NCI-H345 (cell line): ENCODE measurements at regions not wholly inside any gene's neighbourhood (a gene's known extent, or its start where the extent isn't known, plus 50 kb on each side); places are given as distances from the start of the nearest gene placed in this dataset.
"Not testable (repeated sequence)": the region's sequence is repeated elsewhere in the genome, so short reads cannot be mapped to it uniquely, and the experiment has no call there.

Experiments used
- DNase-seq: peaks from one replicate; lab custom pipeline; 2025; lab: John Stamatoyannopoulos, UW

GRCh38 chr6:160804639-160805038 lies 102.6 kb downstream of the PLG start:
- no peak for DNase-seq

DNA sequence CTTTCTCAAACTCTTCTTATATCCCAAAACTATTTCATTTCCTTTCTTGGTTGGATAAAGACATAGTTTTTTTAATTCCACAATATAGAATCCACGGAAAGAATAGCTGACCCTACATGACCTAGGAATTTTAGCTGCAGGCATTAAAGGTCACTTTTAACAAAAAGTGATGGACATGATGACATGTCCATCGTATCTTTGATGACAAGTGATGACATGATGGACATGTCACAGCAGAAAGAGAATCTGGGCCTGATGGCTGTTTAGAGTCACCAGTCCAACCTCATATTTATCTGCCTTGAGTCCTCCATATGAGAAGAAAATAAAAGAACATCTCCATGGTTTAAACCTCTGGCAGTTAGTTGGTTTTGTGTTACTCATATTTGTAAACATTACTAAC lies 106.2 kb downstream of the PLG start:
- DNase-seq, result no peak

DNA sequence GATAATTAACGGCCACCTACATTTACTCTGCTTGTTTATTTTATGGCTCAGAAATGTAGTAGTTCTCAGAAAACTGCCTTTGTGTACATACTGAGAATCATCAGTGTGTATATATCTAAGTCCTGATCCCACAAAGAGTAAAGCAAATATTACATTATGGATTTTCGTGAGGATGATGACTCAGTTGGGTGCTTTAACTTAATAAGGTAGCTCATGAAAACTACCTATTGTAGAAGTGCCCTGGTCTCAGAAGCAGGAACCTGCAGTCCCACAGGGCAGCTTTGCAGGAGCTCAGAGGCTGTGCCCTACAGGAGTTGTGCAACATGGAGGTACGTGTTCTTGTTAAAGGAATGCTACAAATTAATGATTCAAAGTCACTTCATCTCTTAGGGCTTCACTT lies 108.2 kb downstream of the PLG start:
- no peak for DNase-seq

DNA sequence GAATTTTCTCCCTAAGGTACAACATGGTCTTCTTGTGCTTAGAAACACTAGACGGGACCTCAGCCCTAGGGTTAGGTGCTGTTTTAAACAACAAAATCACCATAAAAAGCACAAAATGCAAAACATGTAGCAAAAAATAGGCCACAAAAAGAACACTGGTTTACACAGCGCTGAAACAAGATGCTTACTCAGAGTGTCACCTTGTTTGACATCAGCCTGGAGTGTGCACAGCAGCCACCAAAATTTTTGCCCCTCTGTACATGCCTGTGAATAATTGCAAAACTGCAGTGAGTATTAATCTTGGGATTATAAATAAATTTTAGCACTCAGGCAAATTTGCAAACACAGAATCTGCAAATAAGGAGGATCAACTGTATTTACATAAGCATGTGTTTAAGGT lies 110.1 kb downstream of the PLG start:
- no peak for DNase-seq

GRCh38 chr6:160818934-160819333 lies 116.9 kb downstream of the PLG start:
- no peak for DNase-seq

- not testable (repeated sequence) for DNase-seq
These were observed 118.6 kb downstream of the PLG start for GRCh38 chr6:160820661-160821060.

DNA sequence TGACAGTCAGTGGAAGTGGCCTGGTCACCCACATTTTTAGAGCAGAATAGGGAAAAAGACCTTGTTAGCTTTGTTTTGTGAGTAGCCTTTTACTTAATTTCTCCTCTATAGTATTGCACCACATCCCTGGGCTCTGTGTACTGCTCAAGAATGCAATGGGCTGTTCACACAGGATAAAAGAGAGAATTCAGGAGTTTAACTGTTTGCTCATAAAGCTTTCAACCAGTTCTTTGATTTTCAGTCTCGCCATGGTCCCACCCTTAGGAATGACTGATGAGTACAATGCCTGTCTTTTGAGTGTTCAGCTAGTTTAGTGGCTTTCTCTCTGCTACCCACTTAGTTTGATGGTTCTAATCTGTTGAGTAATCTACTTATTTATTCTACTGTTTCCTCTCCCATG lies 129.7 kb downstream of the PLG start:
- DNase-seq, result no peak

- DNase-seq, result no peak
These were observed 130.4 kb downstream of the PLG start for GRCh38 chr6:160832422-160832821.

DNA sequence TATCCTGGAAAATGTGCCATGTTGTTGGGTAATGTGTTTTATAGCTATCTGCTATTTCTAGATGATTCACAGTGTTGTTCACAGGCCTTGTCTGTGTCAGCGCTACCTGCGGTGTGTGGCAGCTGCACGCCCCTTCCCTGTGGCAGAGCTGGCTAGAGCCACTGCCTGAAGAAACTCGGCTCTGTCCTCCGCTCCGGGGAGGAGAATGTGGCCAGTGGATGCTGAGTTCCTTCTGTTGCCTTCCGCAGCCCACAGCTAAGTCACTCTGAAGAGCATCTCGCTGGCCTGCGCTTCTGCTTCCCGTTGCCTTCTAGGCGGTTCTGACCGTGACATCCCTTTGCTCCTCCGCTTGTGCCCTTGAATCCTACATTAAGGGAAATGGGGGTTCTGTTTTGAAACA lies 135.1 kb downstream of the PLG start:
- no peak for DNase-seq

DNA sequence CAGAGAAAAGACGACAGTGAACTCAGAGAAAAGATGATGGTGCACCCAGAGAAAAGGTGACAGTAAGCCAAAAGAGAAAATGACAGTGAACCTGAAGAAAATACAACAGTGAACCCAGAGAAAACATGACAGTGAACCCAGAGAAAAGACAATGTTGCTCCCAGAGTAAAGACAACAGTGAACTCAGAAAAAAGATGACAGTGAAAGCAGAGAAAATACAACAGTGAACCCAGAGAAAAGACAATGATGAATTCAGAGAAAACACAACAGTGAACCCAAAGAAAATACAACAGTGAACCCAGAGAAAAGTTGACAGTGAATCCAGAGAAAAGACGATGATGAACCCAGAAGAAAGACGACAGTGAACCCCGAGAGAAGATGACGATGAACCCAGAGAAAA lies 140.5 kb upstream of the MAP3K4 start:
- DNase-seq, result no peak

- no peak for DNase-seq
These were observed 137.6 kb upstream of the MAP3K4 start for GRCh38 chr6:160853946-160854345.

- no peak for DNase-seq
These were observed 132.7 kb upstream of the MAP3K4 start for GRCh38 chr6:160858886-160859285.

DNA sequence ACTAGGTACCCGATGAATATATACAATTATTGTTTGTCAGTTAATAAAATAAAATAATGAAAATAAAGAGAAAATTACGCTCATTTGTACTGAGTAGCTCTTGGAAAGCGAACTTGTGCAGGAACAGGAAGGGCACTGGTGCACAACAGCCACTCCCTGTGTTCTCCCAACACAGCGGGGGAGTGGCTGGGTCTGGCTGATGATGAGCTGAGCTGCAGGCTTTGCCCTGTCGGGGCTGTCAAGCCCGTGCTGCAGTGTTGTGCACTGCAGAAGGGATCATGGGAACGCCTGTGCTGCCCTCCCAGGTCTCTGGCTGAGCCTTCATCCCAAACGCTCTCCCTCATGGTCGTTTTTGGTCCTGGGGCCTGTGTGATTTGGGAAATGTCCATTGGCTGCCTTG lies 131.7 kb upstream of the MAP3K4 start:
- DNase-seq, result no peak

- no peak for DNase-seq
These were observed 129.7 kb upstream of the MAP3K4 start for GRCh38 chr6:160861824-160862223.

- DNase-seq, result no peak
These were observed 127.8 kb upstream of the MAP3K4 start for GRCh38 chr6:160863782-160864181.

DNA sequence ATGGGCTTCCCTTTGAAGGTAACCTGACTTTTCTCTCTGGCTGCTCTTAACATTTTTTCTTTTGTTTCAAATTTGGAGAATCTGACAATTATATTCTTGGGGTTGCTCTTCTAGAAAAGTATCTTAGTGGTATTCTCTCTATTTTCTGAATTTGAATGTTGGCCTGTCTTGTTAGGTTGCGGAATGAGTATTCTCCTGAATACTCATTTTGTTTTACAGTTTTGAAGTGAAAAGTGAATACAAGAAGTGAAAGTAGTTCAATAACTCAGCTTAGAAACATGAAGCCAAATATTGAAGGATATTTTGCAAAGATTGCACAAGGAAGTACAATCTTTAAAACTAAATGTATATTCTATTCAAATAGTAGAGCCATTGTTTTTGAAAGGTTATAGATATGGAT lies 120.2 kb upstream of the MAP3K4 start:
- DNase-seq, result no peak

DNA sequence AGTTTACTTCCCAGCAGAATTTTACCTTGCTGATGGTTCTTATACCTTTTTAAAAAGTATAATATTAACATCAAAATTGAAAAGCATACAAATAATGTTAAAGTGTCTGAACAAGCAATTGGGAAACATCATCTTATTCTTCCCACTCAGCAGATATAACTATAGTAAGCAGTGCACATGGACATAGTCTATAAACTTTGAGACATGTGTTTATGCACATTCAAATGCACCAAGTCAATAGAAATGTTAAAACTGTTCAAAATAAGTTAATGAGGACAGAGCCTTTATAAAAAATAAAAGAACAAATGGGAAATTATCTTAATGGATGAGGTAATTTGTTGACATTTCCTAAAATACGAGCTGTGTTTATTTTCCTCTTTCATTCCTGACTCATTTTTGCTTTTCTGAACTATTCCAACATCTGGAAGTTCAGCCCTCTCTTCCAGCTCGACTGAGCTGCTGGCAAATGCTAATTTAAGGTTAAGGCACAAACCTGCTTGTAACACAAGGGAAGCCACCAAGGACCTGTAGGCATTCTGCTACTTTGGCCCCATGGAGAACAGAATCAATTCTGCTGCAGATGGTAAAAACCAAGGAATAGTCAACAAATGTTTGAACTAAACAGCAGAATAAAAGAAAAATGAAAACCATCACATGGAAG lies 110.3 kb upstream of the MAP3K4 start:
- no peak for DNase-seq

- DNase-seq, result no peak
These were observed 109.6 kb upstream of the MAP3K4 start for GRCh38 chr6:160882006-160882405.

DNA sequence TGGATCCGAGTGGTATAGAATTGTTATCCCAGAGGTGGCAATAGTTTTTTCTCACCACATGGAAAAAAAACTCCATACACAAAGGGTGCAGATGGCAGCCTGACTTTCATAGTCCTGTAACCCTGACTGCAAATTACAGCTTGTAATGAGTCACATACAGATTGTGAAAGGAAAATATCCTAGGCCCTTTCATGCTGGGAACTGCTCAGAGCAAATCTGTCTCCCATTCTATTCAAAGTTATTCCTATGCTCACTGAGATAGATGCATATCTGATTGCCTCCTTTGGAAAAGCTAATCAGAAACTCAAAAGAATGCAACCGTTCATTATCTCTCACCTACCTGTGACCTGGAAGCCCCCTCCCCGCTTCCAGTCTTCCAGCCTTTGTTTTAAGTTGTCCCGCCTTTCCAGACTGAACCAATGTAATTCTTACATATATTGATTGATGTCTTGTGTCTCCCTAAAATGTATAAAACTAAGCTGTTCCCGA lies 108.7 kb upstream of the MAP3K4 start:
- no peak for DNase-seq

DNA sequence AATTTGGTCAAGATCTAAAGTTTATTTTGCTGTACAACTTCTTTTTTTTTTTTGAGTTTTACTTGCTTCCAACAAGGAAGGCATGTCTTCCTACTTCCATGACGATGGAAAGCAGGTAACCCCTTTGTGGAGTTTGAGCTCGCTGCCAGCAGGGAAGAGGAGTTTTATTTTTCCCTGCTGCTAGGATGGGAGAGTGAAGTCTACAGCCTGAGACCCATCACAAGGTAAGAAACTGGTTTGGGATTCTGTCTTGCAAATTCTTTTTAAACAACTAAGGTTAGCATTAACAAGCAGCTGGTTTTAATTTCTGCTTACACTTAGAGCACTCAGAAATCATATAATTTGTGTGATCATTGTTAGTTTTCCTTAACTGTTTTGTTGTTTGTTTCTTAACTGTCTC lies 108.0 kb upstream of the MAP3K4 start:
- no peak for DNase-seq

DNA sequence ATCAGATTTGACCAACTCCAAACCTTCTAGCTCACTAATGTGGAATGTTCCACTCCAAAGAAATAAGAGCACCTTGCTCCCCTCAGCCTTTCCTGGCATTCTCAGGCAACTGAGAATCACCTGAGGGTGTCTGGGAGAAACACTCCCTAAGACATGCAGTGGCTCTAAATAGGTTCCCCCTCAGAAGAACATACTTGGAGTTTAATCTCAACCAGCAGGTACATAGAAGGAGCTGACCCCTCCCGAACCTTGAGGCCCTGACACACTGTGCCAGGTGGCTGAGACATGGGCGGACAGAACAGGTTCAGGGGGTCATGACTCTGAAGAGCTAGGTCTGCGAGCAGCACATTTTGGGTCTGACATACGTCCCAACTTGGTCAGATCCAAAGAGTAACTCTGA lies 107.6 kb upstream of the MAP3K4 start:
- DNase-seq, result no peak

DNA sequence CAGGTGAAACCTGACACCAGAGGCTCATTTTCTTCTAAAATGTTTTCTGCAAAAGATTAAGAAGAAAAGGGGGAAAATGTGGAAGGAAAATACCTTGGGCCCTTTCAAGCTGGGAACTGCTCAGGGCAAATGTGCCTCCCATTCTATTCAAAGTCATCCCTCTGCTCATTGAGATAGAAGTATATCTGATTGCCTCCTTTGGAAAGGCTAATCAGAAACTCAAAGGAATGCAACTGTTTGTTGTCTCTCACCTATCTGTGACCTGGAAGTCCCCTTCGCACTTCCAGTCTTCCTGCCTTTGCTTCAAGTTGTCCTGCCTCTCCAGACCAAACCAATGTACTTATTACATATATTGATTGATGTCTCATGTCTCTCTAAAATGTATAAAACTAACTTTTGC lies 102.4 kb upstream of the MAP3K4 start:
- DNase-seq, result not testable (repeated sequence)

DNA sequence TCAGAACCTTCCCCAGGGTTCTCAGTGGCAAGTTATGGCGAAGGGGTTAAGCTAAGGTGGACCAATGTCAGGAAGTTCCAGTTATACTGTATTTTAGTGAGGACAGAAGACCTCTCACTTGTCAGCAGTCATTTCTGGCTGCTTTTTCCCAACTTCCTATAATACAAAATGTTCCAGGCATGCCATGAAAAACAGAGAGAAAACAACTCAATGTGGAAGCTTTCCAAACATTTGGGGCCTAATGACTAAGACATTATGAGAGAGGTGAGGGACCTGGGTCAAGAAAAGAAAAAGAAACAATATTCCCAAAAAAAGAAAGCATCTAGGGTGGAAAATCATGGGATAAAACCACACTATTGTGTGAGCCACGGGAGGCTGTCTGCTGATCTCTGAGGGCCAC lies 99.9 kb upstream of the MAP3K4 start:
- DNase-seq, result no peak

GRCh38 chr6:160895562-160895961 lies 96.0 kb upstream of the MAP3K4 start:
- DNase-seq, result no peak
